ENCODE measurements at regions not wholly inside any gene's neighbourhood (a gene's known extent, or its start where the extent isn't known, plus 50 kb on each side); places are given as distances from the start of the nearest gene placed in this dataset.

DNA sequence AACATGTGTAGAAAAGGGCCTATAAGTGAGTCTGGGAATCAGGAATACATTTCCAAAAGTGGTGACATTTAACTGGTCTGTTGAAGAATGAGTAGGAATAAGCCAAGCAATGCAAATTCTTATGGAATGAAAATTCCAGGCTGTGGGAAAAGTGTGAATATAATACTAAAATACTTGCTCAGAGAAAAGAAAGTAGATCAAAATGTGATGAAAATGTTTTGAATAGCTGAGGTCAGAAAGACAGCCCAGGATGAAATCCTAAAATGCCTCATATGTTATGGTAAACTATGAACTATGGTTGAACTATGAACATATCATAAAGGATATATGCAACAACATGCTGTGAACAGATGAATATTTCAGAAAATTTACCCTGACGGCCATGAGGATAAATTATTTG is 688.3 kb upstream of the FAT3 start:
- H3K36me3 ChIP-seq (ENCODE audit: control insufficient read depth, insufficient read depth, low read length), result no peaks in the 10 kb centered on the region
- intact Hi-C loops (cut with micrococcal nuclease) (no loop called here), dilution Hi-C loops (cut with HindIII; ENCODE audit: low sequenced_read_pairs, unreplicated experiment) (no loop called here), in situ Hi-C loops (cut with MboI; ENCODE audit: low sequenced_read_pairs) (no loop called here)
- H2AFZ ChIP-seq (replicated peaks; ENCODE audit: low read length, poor library complexity), result no peak overlapping the region
- no peak overlapping the region for H2AK9ac ChIP-seq (replicated peaks; ENCODE audit: low read depth, low read length, poor library complexity)
- no peaks in the 10 kb centered on the region for H4K20me1 ChIP-seq (ENCODE audit: insufficient read depth, low read length)
- H3K4me2 ChIP-seq (ENCODE audit: low read depth, low read length), result no peak overlapping the region
- no peak overlapping the region for H4K5ac ChIP-seq (ENCODE audit: low read depth, low read length)
- H3K9ac ChIP-seq (ENCODE audit: low read depth, low read length), result no peak overlapping the region
- no peak overlapping the region for H3K27ac ChIP-seq (ENCODE audit: insufficient read depth, low read length)
- H4K8ac ChIP-seq (ENCODE audit: low read depth in 2 of 2, low read length in 2 of 2), result no peak overlapping the region
- H3K18ac ChIP-seq (ENCODE audit: low read depth, low read length), result no peak overlapping the region
- ChIA-PET CTCF (no interaction called here), POLR2A (ENCODE audit: unreplicated experiment) (no interaction called here)
- H3K56ac ChIP-seq (ENCODE audit: extremely low read depth, insufficient read depth, low read length), result no peak overlapping the region
- TF ChIP-seq RCOR1 (IDR thresholded peaks at IDR 0.05; ENCODE audit: insufficient replicate concordance, low read length) (no peak), FOS (IDR thresholded peaks at IDR 0.05; ENCODE audit: low read depth, low read length) (no peak), RAD21 (IDR thresholded peaks at IDR 0.05; ENCODE audit: low read length) (no peak), CHD1 (IDR thresholded peaks at IDR 0.05; ENCODE audit: low read depth, low read length) (no peak), RFX5 (IDR thresholded peaks at IDR 0.05; ENCODE audit: low read depth, low read length) (no peak), CEBPB (IDR thresholded peaks at IDR 0.05; ENCODE audit: low read depth, low read length) (no peak), SMC3 (IDR thresholded peaks at IDR 0.05; ENCODE audit: low read depth, low read length) (no peak), POLR2A (IDR thresholded peaks at IDR 0.05; ENCODE audit: low read depth, low read length) (no peak), NFE2L2 (IDR thresholded peaks at IDR 0.05; ENCODE audit: low read depth, low read length) (no peak), BHLHE40 (IDR thresholded peaks at IDR 0.05; ENCODE audit: low read depth, low read length) (no peak), MAZ (IDR thresholded peaks at IDR 0.05; ENCODE audit: borderline replicate concordance, low read depth, low read length) (no peak), MAFK (IDR thresholded peaks at IDR 0.05; ENCODE audit: low read depth, low read length) (no peak), MXI1 (IDR thresholded peaks at IDR 0.05; ENCODE audit: borderline replicate concordance, low read depth, low read length) (no peak)
- TF ChIP-seq, protein P1, sequence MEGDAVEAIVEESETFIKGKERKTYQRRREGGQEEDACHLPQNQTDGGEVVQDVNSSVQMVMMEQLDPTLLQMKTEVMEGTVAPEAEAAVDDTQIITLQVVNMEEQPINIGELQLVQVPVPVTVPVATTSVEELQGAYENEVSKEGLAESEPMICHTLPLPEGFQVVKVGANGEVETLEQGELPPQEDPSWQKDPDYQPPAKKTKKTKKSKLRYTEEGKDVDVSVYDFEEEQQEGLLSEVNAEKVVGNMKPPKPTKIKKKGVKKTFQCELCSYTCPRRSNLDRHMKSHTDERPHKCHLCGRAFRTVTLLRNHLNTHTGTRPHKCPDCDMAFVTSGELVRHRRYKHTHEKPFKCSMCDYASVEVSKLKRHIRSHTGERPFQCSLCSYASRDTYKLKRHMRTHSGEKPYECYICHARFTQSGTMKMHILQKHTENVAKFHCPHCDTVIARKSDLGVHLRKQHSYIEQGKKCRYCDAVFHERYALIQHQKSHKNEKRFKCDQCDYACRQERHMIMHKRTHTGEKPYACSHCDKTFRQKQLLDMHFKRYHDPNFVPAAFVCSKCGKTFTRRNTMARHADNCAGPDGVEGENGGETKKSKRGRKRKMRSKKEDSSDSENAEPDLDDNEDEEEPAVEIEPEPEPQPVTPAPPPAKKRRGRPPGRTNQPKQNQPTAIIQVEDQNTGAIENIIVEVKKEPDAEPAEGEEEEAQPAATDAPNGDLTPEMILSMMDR (conservative IDR thresholded peaks at IDR 0.05; ENCODE audit: low read depth, low read length), result no peak
- TF ChIP-seq, protein P2, sequence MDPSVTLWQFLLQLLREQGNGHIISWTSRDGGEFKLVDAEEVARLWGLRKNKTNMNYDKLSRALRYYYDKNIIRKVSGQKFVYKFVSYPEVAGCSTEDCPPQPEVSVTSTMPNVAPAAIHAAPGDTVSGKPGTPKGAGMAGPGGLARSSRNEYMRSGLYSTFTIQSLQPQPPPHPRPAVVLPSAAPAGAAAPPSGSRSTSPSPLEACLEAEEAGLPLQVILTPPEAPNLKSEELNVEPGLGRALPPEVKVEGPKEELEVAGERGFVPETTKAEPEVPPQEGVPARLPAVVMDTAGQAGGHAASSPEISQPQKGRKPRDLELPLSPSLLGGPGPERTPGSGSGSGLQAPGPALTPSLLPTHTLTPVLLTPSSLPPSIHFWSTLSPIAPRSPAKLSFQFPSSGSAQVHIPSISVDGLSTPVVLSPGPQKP (IDR thresholded peaks at IDR 0.05; ENCODE audit: borderline replicate concordance, low read depth, low read length), result no peak
- TF ChIP-seq, protein P3, sequence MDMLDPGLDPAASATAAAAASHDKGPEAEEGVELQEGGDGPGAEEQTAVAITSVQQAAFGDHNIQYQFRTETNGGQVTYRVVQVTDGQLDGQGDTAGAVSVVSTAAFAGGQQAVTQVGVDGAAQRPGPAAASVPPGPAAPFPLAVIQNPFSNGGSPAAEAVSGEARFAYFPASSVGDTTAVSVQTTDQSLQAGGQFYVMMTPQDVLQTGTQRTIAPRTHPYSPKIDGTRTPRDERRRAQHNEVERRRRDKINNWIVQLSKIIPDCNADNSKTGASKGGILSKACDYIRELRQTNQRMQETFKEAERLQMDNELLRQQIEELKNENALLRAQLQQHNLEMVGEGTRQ (IDR thresholded peaks at IDR 0.05; ENCODE audit: low read depth, low read length), result no peak
- no peak overlapping the region for H2BK15ac ChIP-seq (ENCODE audit: low read depth, low read length)
- no CpG with 5 or more reads among the region's 1 CpG for WGBS, 2 experiments (ENCODE audit: extremely low coverage in 2 of 2, insufficient read length in 1 of 2)
- H3K9me1 ChIP-seq (ENCODE audit: insufficient read depth, low read length), result no peaks in the 10 kb centered on the region
- no peak overlapping the region for H2BK120ac ChIP-seq (ENCODE audit: low read depth, low read length)
- no TSS peak for BruUV-seq (replicated peaks)
- H3K27me3 ChIP-seq (ENCODE audit: control insufficient read depth, insufficient read depth, low read length), result no peaks in the 10 kb centered on the region
- H3K4ac ChIP-seq (ENCODE audit: low read depth, low read length), result no peak overlapping the region
- DNase-seq (no peak), ATAC-seq (ENCODE audit: low read depth) (no peak)
- peaks cover 16% of the 10 kb centered on the region for H3K9me3 ChIP-seq (ENCODE audit: control insufficient read depth, insufficient read depth, low read length)
- no peak overlapping the region for H3K4me3 ChIP-seq (ENCODE audit: insufficient read depth, low read depth, low read length)
- no peaks in the 10 kb centered on the region for H3K79me1 ChIP-seq (ENCODE audit: low read depth in 1 of 2, low read length in 2 of 2)
- no peaks in the 10 kb centered on the region for H3K4me1 ChIP-seq (ENCODE audit: control insufficient read depth, insufficient read depth, low read length)
- H4K91ac ChIP-seq (ENCODE audit: insufficient read depth, low read depth, low read length), result no peak overlapping the region
- no peak overlapping the region for H3K14ac ChIP-seq (replicated peaks; ENCODE audit: low read depth, low read length)
- no peak overlapping the region for H2AK5ac ChIP-seq (ENCODE audit: low read depth, low read length)
- no peak overlapping the region for H3K23ac ChIP-seq (ENCODE audit: low read depth, low read length)
- H2BK20ac ChIP-seq (ENCODE audit: low read depth, low read length), result no peak overlapping the region
- no peak overlapping the region for H2BK5ac ChIP-seq (ENCODE audit: low read depth, low read length, poor library complexity, severe bottlenecking)

Measured in IMR-90 (cell line).